ENCODE measurements at regions not wholly inside any gene's neighbourhood (a gene's known extent, or its start where the extent isn't known, plus 50 kb on each side); places are given as distances from the start of the nearest gene placed in this dataset.

- TF ChIP-seq CTCF (IDR thresholded peaks at IDR 0.05; ENCODE audit: low read depth, low read length, poor library complexity, severe bottlenecking) (no peak), EZH2phosphoT487 (IDR thresholded peaks at IDR 0.05; ENCODE audit: borderline replicate concordance, low read length) (no peak)
These were observed 395.9 kb downstream of the LRATD1 start for GRCh38 chr2:15028406-15028805.

Measured in DOHH2 (cell line).